ENCODE measurements at regions not wholly inside any gene's neighbourhood (a gene's known extent, or its start where the extent isn't known, plus 50 kb on each side); places are given as distances from the start of the nearest gene placed in this dataset.
"Not testable (repeated sequence)": the region's sequence is repeated elsewhere in the genome, so short reads cannot be mapped to it uniquely, and the experiment has no call there.

DNA sequence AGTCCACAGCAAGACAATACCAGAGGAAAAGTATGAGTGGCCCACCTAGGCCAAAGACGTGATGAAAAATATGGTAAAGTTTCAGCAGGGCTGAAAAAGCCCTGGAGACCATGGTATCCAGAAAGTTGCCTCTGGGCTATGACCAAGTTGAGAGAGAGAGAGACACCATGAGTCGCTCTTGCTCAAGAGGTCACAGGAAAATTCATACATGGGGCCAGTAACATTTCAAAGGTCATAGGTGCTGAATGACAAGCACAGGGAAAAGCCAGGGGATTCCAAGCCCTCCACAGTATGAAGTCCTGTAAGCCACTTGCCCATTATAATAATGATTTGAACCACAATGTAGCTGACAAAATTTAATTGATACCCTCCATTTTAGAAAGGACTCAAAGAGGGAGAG is 657.7 kb upstream of the CITED2 start:
- no peak for DNase-seq

GRCh38 chr6:140029551-140029950 is 655.1 kb upstream of the CITED2 start:
- DNase-seq: no peak

DNA sequence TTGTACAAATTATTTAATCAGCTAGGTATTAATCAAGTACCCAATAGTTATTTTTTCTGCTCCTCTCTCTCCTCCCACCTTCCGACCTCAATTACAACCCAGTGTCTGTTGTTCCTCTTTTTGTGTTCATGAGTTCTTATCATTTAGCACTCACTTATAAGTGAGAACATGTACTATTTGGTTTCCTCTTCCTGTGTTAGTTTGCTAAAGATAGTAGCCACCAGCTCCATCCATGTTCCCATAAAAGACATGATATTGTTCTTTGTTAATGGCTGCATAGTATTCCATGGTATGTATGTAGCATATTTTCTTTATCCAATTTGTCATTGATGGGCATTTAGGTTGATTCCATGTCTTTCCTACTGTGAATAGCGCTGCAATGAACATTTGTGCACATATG is 652.8 kb upstream of the CITED2 start:
- no peak for DNase-seq

DNA sequence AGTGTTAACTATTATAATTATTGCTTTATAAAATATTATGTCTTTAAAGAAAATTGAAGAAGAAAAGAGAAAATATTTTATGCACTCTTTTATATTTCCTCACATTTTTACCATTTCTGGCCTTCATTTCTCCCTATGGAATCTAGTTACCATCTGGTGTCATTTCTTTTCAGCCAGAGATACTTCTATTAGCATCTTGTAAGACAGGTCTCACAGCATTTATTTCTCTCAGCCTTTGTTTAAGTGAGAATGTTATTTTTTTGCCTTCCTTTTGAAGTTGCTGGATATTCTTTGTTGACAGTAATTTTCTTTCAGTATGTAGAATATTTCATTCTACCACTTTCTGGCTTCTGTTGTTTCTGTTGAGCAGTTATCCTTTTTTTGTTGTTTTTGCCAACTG is 652.1 kb upstream of the CITED2 start:
- DNase-seq: no peak

GRCh38 chr6:140025171-140025570 is 650.7 kb upstream of the CITED2 start:
- no peak for DNase-seq

DNA sequence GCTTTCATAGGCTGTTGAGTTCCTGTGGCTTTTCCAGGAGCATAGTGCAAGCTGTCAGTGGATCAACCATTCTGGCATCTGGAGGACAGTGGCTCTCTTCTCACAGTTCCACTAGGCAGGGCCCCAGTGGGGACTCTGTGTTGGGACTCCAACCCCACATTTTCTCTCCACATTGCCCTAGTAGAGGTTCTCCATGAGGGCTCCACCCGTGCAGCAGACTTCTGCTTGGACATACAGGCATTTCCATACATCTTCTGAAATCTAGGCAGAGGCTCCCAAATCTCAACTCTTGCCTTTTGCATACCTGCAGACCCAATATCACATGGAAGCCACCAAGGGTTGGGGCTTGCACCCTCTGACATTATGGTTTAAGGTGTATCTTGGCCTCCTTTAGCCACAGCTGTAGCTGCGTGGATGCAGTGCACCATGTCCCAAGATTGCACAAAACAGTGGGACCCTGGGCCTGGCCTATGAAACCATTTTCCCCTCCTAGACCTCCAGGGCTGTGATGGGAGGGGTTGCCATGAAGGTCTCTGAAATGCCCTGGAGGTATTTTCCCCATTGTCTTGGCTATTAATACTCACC is 645.9 kb upstream of the CITED2 start:
- no peak for DNase-seq

GRCh38 chr6:140018588-140018987 is 644.1 kb upstream of the CITED2 start:
- no peak for DNase-seq

DNA sequence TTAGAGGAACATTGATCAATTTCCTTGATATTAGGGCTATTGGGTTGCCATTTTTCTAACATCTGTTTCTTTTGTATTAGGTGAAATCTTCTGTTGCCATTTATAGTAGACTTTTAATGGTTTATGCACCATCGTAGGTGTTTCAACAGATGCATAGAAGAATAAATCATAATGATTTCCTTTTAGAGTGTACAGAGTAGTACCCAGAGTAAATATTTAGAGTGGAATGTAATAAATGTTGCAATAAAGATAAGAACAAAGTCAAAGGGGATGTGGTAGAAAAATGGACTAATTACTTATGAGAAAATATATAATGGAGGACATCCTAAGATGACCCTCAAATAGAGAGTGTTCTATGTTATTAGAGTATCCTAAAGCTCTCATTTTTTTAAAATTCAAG is 643.0 kb upstream of the CITED2 start:
- DNase-seq: no peak

DNA sequence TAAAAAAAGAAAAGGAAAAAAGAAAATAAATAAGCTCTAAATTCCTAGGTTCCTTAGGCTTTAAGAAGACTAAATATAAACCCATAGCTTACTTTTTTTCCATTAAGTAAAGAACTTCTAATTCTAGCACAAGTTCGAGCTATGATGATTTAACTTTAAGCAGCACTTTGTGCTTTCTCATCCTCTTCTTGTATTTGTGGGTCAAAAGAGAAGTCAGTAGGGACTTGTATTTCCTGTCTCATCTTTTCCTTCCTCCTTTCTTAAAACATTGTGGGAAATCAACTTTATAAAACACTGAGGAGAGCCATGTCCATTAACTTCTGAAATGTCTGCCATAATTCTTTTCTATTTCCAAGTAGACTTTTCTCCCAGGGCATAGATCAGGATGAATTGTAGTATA is 637.7 kb upstream of the CITED2 start:
- no peak for DNase-seq

DNA sequence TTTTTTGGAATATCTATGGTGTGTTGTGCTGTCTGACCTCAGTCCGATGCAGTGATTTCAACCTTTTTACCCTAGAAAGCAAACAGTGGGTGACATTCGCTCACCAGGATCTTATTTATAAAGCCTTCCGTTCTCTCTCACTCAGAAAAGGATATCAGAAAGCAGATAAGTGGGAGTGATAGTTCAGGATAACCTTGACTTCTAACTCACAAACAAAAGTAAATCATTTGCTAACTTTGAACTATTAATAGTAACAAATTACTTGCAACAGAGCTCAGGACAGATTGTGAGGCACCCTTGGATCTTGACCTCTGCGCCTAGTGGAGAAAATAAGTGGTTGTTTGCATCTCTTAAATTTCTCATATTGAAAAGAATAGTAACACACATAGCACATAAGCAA is 637.1 kb upstream of the CITED2 start:
- no peak for DNase-seq

- DNase-seq: no peak
Measured at GRCh38 chr6:140009286-140009685, 634.8 kb upstream of the CITED2 start.

DNA sequence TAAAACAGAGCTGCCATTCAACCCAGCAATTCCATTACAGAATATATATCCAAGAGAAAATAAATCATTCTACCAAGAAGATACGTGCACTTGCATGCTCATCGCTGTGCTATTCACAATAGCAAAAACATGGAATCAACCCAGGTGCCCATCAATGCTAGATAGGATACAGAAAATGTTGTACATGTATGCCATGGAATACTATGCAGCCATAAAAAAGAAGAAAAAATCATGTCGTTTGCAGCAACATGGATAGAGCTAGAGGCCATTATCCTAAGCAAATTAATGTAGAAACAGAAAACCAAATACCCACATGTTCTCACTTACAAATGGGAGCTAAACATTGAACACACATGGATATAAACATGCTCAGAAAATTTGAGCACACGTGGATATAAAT is 633.1 kb upstream of the CITED2 start:
- DNase-seq: no peak

GRCh38 chr6:140003217-140003616 is 628.8 kb upstream of the CITED2 start:
- no peak for DNase-seq

DNA sequence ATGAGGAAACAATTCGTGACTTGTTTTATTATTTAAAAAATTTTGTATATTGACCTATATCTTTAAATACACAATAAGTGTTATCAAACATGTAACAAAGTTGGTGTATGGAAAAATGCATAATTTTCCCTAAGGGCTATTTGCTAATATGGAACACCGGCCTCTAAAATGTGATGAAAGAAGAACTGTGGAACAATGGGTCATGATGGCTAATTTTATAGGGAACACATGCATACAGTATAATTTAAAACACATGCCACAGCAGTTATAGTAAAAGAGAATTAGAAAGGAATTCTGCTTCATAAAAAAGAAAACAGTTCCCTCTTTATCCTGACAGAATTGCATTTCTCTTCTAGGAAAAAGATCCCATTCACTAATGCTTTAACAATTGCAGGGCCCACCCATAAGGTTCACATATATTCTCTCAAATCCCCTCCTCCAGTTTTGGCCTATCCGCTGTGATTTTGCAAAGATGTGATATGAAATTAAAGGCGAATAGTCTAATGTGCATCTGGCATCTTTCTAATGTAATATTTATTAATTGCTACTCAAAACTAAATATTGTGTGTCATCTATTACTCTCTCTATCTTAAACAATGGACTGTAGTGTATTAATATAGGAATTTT is 628.1 kb upstream of the CITED2 start:
- DNase-seq: no peak

- DNase-seq: no peak
Measured at GRCh38 chr6:140001821-140002341, 627.4 kb upstream of the CITED2 start.

DNA sequence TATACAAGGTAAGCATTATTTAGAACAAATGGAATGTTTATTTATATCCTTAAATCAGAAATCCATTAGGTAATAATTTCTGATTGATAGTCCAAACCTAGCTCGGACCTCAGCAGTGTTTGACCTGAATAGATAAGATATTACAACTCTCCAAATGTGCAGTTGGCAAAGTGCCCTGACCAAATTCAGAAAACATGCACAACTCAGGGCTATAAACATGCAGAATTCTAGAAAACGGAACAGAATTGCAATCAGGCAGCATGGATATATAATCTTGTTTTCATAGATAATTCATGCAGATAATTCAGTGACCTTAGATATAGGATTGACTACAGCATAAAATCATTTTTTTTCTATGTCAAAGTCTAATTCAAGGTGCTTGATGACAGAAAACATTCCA is 626.6 kb upstream of the CITED2 start:
- DNase-seq: no peak

DNA sequence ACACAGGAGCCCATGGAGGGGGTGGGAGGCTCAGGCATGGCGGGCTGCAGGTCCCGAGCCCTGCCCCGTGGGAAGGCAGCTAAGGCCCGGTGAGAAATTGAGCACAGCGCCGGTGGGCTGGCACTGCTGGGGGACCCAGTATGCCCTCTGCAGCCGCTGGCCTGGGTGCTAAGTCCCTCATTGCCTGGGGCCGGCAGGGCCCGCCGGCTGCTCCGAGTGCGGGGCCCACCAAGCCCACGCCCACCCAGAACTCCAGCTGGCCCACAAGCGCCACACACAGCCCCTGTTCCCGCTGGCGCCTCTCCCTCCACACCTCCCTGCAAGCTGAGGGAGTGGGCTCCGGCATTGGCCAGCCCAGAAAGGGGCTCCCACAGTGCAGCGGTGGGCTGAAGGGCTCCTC is 625.2 kb upstream of the CITED2 start:
- not testable (repeated sequence) for DNase-seq

- not testable (repeated sequence) for DNase-seq
Measured at GRCh38 chr6:139998478-139998877, 624.0 kb upstream of the CITED2 start.

DNA sequence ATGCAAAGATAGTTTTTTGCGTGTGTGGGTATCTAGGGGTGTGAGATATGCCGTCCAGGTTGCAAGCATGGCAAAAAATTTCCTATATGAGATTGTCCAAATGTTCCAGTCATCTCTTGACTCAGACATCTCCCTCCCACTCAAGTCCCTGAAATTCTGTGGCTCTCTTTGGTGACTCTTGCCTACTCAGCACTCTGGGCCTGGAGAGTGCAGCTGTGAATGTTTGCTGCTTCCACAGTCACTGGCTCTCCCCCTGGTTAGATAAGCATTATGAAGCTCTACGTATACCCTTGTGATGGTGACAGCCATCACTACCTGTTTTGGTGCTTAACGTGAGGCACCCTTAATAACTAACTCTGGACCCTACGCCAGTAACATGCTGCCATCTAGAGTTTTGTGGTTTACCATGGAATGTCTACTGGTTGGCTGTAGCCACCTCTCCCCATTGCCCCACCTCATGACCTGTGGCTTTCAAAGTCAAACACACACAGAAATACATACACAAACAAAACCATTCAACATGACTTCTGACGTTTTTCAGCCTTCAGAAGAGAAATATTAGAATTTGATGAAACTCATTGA is 621.9 kb upstream of the CITED2 start:
- DNase-seq: no peak

DNA sequence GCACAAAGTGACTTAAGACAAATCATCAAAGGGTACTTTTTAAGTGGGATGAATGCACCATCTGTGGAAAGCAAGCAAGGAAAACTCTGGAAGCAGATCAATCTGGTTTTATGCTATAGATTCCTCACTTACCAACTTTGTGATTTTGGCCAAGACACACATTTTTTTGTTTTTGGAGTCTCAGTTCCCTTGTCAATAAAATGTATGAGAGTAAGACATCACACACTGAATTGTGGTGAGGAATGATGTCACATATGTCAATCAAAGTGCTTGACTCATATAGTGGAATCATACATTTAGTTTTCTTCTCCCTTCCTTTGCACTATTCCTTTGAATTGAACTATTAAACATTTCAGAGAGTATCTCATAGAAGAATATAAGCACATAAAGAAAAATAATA is 620.5 kb upstream of the CITED2 start:
- DNase-seq: no peak

DNA sequence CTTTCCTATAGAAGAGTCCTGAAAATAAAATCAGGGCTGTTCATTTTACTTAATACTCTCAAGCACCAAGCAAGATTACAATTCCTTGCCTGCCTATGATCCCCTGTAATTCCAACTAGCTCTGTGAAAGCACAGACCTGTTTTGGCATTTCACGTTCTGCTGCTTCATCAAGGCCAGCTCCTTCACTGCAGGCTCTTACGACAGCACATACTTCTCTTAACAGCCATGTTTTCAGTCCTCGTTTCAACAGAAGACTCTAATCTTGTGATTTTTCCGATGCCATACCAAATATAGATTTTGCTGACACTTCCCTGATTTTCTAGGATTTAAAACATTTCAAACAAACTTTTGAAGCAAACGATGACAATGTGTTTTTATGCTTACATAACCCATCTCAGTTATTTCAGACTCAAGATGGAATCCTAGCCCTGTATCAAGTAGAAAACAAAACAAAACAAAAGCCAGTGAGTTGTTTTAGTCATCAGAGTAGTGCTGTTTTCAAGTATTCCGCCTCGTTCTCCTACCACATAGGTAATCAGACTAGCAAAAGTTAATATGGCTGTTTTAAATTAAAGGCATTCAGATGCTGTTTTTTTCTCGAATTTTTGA is 616.5 kb upstream of the CITED2 start:
- no peak for DNase-seq

DNA sequence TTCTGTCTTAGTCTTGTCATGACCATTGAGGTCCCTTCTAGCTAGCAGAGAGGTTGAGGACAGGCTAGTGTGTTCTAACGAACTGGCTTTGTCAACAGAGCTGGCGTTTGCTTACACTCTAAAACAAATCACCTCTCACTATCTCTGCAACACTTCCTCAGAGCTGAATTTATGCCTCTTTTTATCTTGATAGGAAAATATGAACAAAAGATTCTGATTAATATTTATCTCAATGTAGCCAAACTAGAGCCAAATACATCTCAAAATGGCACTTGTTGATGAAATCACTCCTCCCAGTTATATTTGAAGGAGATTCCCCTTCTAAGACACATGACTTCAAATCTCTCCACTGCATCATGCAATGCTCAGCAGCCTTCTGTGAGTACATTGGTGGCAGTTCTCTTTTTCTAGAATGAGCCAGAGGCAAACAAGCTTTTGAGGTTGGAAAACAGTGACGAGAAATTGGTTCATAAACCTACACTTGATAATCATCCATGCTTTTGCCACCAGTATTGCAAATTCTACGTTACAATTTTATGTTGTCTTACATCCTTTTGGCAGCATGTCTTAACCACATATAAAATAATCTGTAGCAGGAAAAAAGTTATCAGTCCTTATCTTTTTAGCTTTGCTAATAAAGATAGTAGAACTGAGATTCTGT is 615.7 kb upstream of the CITED2 start:
- DNase-seq: no peak

GRCh38 chr6:139988685-139989084 is 614.2 kb upstream of the CITED2 start:
- no peak for DNase-seq

GRCh38 chr6:139987091-139987490 is 612.6 kb upstream of the CITED2 start:
- no peak for DNase-seq
